MM.1S (cell line): ENCODE measurements at regions not wholly inside any gene's neighbourhood (a gene's known extent, or its start where the extent isn't known, plus 50 kb on each side); places are given as distances from the start of the nearest gene placed in this dataset.

Experiments used
- EZH2phosphoT487 ChIP-seq: fragments of 300-600 bp; sonication (generic); IDR thresholded peaks from 2 replicates; pipeline ENCODE4 v1.6.1; 2018; ENCODE audit warnings: antibody characterized with exemption, low read length
- TF ChIP-seq, protein P1 (sequence below): fragments of 300-600 bp; sonication (generic); IDR thresholded peaks from 2 replicates; pipeline ENCODE4 v1.5.1; 2016; ENCODE audit warnings: antibody characterized with exemption, low read length, mixed read lengths

GRCh38 chr5:10145923-10146401 is 103.7 kb downstream of the ATPSCKMT start:
- TF ChIP-seq, protein P1, sequence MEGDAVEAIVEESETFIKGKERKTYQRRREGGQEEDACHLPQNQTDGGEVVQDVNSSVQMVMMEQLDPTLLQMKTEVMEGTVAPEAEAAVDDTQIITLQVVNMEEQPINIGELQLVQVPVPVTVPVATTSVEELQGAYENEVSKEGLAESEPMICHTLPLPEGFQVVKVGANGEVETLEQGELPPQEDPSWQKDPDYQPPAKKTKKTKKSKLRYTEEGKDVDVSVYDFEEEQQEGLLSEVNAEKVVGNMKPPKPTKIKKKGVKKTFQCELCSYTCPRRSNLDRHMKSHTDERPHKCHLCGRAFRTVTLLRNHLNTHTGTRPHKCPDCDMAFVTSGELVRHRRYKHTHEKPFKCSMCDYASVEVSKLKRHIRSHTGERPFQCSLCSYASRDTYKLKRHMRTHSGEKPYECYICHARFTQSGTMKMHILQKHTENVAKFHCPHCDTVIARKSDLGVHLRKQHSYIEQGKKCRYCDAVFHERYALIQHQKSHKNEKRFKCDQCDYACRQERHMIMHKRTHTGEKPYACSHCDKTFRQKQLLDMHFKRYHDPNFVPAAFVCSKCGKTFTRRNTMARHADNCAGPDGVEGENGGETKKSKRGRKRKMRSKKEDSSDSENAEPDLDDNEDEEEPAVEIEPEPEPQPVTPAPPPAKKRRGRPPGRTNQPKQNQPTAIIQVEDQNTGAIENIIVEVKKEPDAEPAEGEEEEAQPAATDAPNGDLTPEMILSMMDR = peak; percentile 43
- no peak for TF ChIP-seq EZH2phosphoT487
